AG04449 (cell line): ENCODE measurements at regions not wholly inside any gene's neighbourhood (a gene's known extent, or its start where the extent isn't known, plus 50 kb on each side); places are given as distances from the start of the nearest gene placed in this dataset.

Experiments
- CTCF ChIA-PET: fragments of 350-600 bp; formaldehyde crosslinking; extraction: SDS; loops from one replicate; lab custom pipeline; 2021; ENCODE audit warnings: antibody characterized with exemption; lab: Yijun Ruan, JAX
- POLR2A ChIA-PET: fragments of 400-600, 350-600 bp; formaldehyde crosslinking; extraction: SDS; loops from one replicate; lab custom pipeline; 2020; ENCODE audit warnings: antibody characterized with exemption, inconsistent platforms; lab: Yijun Ruan, JAX
- DNase-seq: peaks from one replicate; pipeline ENCODE4 v3.0.0-alpha.2; 2010; ENCODE audit warnings: low read depth, low spot score
- H3K4me3 ChIP-seq: 2 replicates; pipeline ENCODE4 v1.5.1; 2011; ENCODE audit warnings: low read depth, mild to moderate bottlenecking, control low read depth, low read length
- CTCF ChIP-seq: IDR thresholded peaks from one replicate; pipeline ENCODE4 v1.5.1; 2011; ENCODE audit warnings: mild to moderate bottlenecking, moderate library complexity, low read length, control low read depth, inconsistent platforms; ENCODE audit not compliant: insufficient read depth; ENCODE audit errors: missing control alignments

GRCh38 chr2:82665691-82666090 is 1793.4 kb downstream of the SUCLG1 start:
- no peak for TF ChIP-seq CTCF
- no peak for DNase-seq
- H3K4me3 ChIP-seq = no peak overlapping the region
- POLR2A ChIA-PET = no interaction called here
- CTCF ChIA-PET = interaction anchor here (0.6 kb wide), 1 partner anchor 60 kb away, joined by 3 read pairs; no protein-coding TSS in a partner anchor

- H3K4me3 ChIP-seq = no peak overlapping the region
- ChIA-PET POLR2A (no interaction called here), CTCF (no interaction called here)
- TF ChIP-seq CTCF = no peak
- DNase-seq = no peak
Measured at GRCh38 chr2:82657106-82657505, 1802.0 kb downstream of the SUCLG1 start.

- ChIA-PET POLR2A (no interaction called here), CTCF (no interaction called here)
- no peak overlapping the region for H3K4me3 ChIP-seq
- no peak for TF ChIP-seq CTCF
- DNase-seq = no peak
Measured at GRCh38 chr2:82656420-82656819, 1802.7 kb downstream of the SUCLG1 start.

GRCh38 chr2:82652117-82652516 is 1807.0 kb downstream of the SUCLG1 start:
- no peak overlapping the region for H3K4me3 ChIP-seq
- DNase-seq = no peak
- CTCF ChIA-PET = no interaction called here
- POLR2A ChIA-PET = no interaction called here
- no peak for TF ChIP-seq CTCF

GRCh38 chr2:82650038-82650437 is 1809.0 kb downstream of the SUCLG1 start:
- no peak for TF ChIP-seq CTCF
- H3K4me3 ChIP-seq = no peak overlapping the region
- POLR2A ChIA-PET = no interaction called here
- CTCF ChIA-PET = no interaction called here
- no peak for DNase-seq

- ChIA-PET POLR2A (no interaction called here), CTCF (no interaction called here)
- no peak for TF ChIP-seq CTCF
Measured at GRCh38 chr2:82641598-82642180, 1817.4 kb downstream of the SUCLG1 start.

More at GRCh38 chr2:82641598-82642180, 1817.4 kb downstream of the SUCLG1 start:
- H3K4me3 ChIP-seq = no peak overlapping the region
- DNase-seq = no peak
